Endothelial cell of umbilical vein (primary cell): ENCODE measurements at regions not wholly inside any gene's neighbourhood (a gene's known extent, or its start where the extent isn't known, plus 50 kb on each side); places are given as distances from the start of the nearest gene placed in this dataset.

Experiments used
- BruUV-seq: library from RNA; stranded (reverse); fragments of 400-500 nt; replicated peaks from 2 replicates; lab custom pipeline; 2021; lab: Mats Ljungman, UMichigan
- CTCF ChIA-PET: fragments of 300-600, 350-600 bp; sonication (Branson Sonifier 250); formaldehyde crosslinking; loops from one replicate; lab custom pipeline; 2021; ENCODE audit warnings: antibody characterized with exemption, inconsistent platforms; lab: Charles Lee
- POLR2A ChIA-PET: fragments of 300-600, 350-600 bp; sonication (Branson Sonifier 250); formaldehyde crosslinking; loops from one replicate; lab custom pipeline; 2021; ENCODE audit warnings: antibody characterized with exemption, inconsistent platforms; lab: Charles Lee
- DNase-seq: peaks from one replicate; pipeline ENCODE4 v3.0.0-alpha.2; 2011; ENCODE audit warnings: low read depth, low spot score
- FAIRE-seq: peaks from 2 replicates; lab custom pipeline; 2011; peaks lifted over from hg19 to GRCh38; lab: Jason Lieb, UNC
- H2AFZ ChIP-seq: 2 replicates; pipeline ENCODE4 v1.6.0; 2012; ENCODE audit warnings: low read depth, low read length, control low read depth, inconsistent platforms
- H3K27ac ChIP-seq: 2 replicates; pipeline ENCODE4 v1.5.1; 2011; ENCODE audit warnings: low read depth, mild to moderate bottlenecking, control low read depth, low read length, moderate library complexity; ENCODE audit not compliant: insufficient read depth
- H3K27me3 ChIP-seq, 2 experiments: 2 replicates each; pipeline versions ENCODE4 v1.6.0 to v1.6.1; 2011; ENCODE audit warnings: low read length in 2 of 2, mixed read lengths in 1 of 2; ENCODE audit not compliant: control insufficient read depth in 2 of 2, insufficient read depth in 2 of 2
- H3K36me3 ChIP-seq, 2 experiments: 2 replicates in 1 of 2; 3 replicates in 1 of 2; pipeline ENCODE4 v1.5.1; 2011; ENCODE audit warnings: low read length in 2 of 2, mild to moderate bottlenecking in 1 of 2, moderate library complexity in 1 of 2; ENCODE audit not compliant: control insufficient read depth in 2 of 2, insufficient read depth in 2 of 2; ENCODE audit errors: extremely low read depth in 1 of 2
- H3K4me1 ChIP-seq: 3 replicates; pipeline ENCODE4 v1.5.1; 2011; ENCODE audit warnings: mild to moderate bottlenecking, low read length; ENCODE audit not compliant: control insufficient read depth, insufficient read depth; ENCODE audit errors: extremely low read depth
- H3K4me2 ChIP-seq: 2 replicates; pipeline ENCODE4 v1.6.1; 2011; ENCODE audit warnings: low read length, control low read depth, mixed read lengths; ENCODE audit not compliant: insufficient read depth
- H3K4me3 ChIP-seq, 3 experiments: fragments of 200-600 bp in 1 of 3; sonication (generic), shearing (Covaris generic) in 1 of 3; replicated peaks in 1 of 3; 2 replicates each; pipeline ENCODE4 v1.5.1; 2011 to 2016; ENCODE audit warnings: control low read depth in 3 of 3, low read length in 3 of 3, mild to moderate bottlenecking in 2 of 3, inconsistent platforms in 1 of 3, low read depth in 1 of 3, moderate library complexity in 1 of 3; ENCODE audit not compliant: insufficient read depth in 1 of 3
- H3K79me2 ChIP-seq: 2 replicates; pipeline ENCODE4 v1.6.0; 2012; ENCODE audit warnings: low read length, inconsistent platforms; ENCODE audit not compliant: control insufficient read depth, insufficient read depth
- H3K9ac ChIP-seq: replicated peaks from 2 replicates; pipeline ENCODE3; 2011; ENCODE audit warnings: low read length, control low read depth; ENCODE audit not compliant: insufficient read depth; ENCODE audit errors: extremely low read depth
- H3K9me1 ChIP-seq: replicated peaks from 3 replicates; pipeline ENCODE4 v1.6.0; 2011; ENCODE audit warnings: mild to moderate bottlenecking, low read length; ENCODE audit not compliant: control insufficient read depth, insufficient read depth; ENCODE audit errors: extremely low read depth
- H3K9me3 ChIP-seq: replicated peaks from 2 replicates; pipeline ENCODE4 v1.5.1; 2012; ENCODE audit warnings: low read length, inconsistent platforms; ENCODE audit not compliant: control insufficient read depth, insufficient read depth
- H4K20me1 ChIP-seq: replicated peaks from 2 replicates; pipeline ENCODE3; 2011; ENCODE audit warnings: mild to moderate bottlenecking, low read length; ENCODE audit not compliant: control insufficient read depth, insufficient read depth; ENCODE audit errors: extremely low read depth
- EZH2 ChIP-seq: IDR thresholded peaks from 2 replicates; pipeline ENCODE4 v1.6.1; 2012; ENCODE audit warnings: borderline replicate concordance, low read depth, mild to moderate bottlenecking, moderate library complexity, low read length, inconsistent platforms; ENCODE audit not compliant: severe bottlenecking
- FOS ChIP-seq: IDR thresholded peaks from 2 replicates; pipeline ENCODE4 v1.6.1; 2011; ENCODE audit warnings: mild to moderate bottlenecking, low read length, moderate library complexity, borderline replicate concordance; ENCODE audit not compliant: insufficient read depth
- GATA2 ChIP-seq: IDR thresholded peaks from 2 replicates; pipeline ENCODE4 v1.7.0; 2011; ENCODE audit warnings: low read depth, mild to moderate bottlenecking, moderate library complexity, mixed read lengths, low read length; ENCODE audit not compliant: insufficient read length, insufficient read depth
- JUN ChIP-seq: IDR thresholded peaks from 2 replicates; pipeline ENCODE4 v1.6.1; 2011; ENCODE audit warnings: borderline replicate concordance, low read depth; ENCODE audit not compliant: insufficient read length, insufficient read depth
- MYC ChIP-seq: IDR thresholded peaks from one replicate; pipeline ENCODE4 v1.6.1; 2011; ENCODE audit warnings: mild to moderate bottlenecking, low read depth, low read length
- POLR2A ChIP-seq: IDR thresholded peaks from 2 replicates; pipeline ENCODE4 v1.6.1; 2012; ENCODE audit warnings: low read depth, mild to moderate bottlenecking, control low read depth, low read length
- POLR2AphosphoS5 ChIP-seq: IDR thresholded peaks from 2 replicates; pipeline ENCODE4 v1.6.1; 2012; ENCODE audit warnings: low read depth, mild to moderate bottlenecking, control low read depth, low read length, moderate library complexity; ENCODE audit not compliant: insufficient read depth
- dilution Hi-C: fragments of 300-500 bp; cut with MboI; formaldehyde crosslinking; loops from one replicate; pipeline ENCODE4 v1.15.0; 2019; ENCODE audit warnings: low sequenced_read_pairs; ENCODE audit not compliant: extremely low pct_ligation_motif_present
- intact Hi-C: fragments of 100-400 bp; cut with micrococcal nuclease; formaldehyde crosslinking; loops from one replicate; pipeline ENCODE4 v1.10.0; 2022
- TF ChIP-seq, protein P1 (sequence below): IDR thresholded peaks from 2 replicates; pipeline ENCODE4 v1.6.1; 2011; ENCODE audit not compliant: insufficient read depth, insufficient read length
- TF ChIP-seq, protein P2 (sequence below), 2 donors: IDR thresholded peaks; 1 replicate in 1 of 2; 2 replicates in 1 of 2; pipeline ENCODE4 v1.5.1; 2011; ENCODE audit warnings: low read length in 2 of 2, mild to moderate bottlenecking in 2 of 2, moderate library complexity in 2 of 2, control low read depth in 1 of 2, inconsistent platforms in 1 of 2, low read depth in 1 of 2; ENCODE audit not compliant: insufficient read depth in 1 of 2; ENCODE audit errors: extremely low read depth in 1 of 2

DNA sequence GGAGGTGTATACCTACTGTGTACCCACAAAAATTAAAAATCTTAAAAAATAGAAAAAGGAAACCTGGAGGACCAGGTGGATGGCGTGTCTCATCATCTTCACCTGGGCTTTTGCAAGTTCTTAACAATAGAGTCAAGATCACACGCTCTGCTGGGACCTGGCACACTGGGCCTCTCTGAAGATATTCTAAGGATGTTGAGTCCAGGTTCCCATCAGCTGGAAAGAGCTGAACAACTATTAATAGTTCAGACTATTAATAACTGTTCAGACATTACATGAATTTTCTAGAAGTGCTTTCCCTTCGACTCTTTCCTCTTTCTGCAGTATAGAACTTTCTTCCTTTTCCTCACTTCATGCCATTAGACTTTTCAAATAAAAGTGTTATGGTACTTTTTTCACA lies 320.2 kb upstream of the IL12A start:
- dilution Hi-C loops (no loop called here), intact Hi-C loops (no loop called here)
- Histone ChIP-seq H3K79me2 (no peaks in the 10 kb centered on the region), H3K4me3 (no peak overlapping the region), H3K4me1 (no peaks in the 10 kb centered on the region), H3K4me2 (no peak overlapping the region), H3K27me3 (peaks cover 0 to 2% of the 10 kb centered on the region in 2 experiments), H3K36me3 (no peaks in the 10 kb centered on the region), H3K9me1 (no peaks in the 10 kb centered on the region), H3K27ac (no peak overlapping the region), H3K9me3 (no peaks in the 10 kb centered on the region), H3K9ac (no peak overlapping the region), H2AFZ (no peak overlapping the region), H4K20me1 (no peaks in the 10 kb centered on the region)
- DNase-seq (no peak), FAIRE-seq (no peak)
- CTCF ChIA-PET, result no interaction called here
- no TSS peak for BruUV-seq
- POLR2A ChIA-PET, result no interaction called here
- TF ChIP-seq, protein P1, sequence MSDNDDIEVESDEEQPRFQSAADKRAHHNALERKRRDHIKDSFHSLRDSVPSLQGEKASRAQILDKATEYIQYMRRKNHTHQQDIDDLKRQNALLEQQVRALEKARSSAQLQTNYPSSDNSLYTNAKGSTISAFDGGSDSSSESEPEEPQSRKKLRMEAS, result no peak
- no peak for TF ChIP-seq MYC
- TF ChIP-seq POLR2A, result no peak
- no peak for TF ChIP-seq EZH2
- TF ChIP-seq, protein P2, sequence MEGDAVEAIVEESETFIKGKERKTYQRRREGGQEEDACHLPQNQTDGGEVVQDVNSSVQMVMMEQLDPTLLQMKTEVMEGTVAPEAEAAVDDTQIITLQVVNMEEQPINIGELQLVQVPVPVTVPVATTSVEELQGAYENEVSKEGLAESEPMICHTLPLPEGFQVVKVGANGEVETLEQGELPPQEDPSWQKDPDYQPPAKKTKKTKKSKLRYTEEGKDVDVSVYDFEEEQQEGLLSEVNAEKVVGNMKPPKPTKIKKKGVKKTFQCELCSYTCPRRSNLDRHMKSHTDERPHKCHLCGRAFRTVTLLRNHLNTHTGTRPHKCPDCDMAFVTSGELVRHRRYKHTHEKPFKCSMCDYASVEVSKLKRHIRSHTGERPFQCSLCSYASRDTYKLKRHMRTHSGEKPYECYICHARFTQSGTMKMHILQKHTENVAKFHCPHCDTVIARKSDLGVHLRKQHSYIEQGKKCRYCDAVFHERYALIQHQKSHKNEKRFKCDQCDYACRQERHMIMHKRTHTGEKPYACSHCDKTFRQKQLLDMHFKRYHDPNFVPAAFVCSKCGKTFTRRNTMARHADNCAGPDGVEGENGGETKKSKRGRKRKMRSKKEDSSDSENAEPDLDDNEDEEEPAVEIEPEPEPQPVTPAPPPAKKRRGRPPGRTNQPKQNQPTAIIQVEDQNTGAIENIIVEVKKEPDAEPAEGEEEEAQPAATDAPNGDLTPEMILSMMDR (IDR thresholded peaks at IDR 0.05; ENCODE audit: extremely low read depth in 1 of 2, insufficient read depth in 1 of 2, low read depth in 1 of 2, low read length in 2 of 2), result no peak
- no peak for TF ChIP-seq GATA2
- TF ChIP-seq JUN, result no peak
- no peak for TF ChIP-seq POLR2AphosphoS5
- TF ChIP-seq FOS, result no peak
